IPS DF 19.7 (cell line): ENCODE measurements at regions not wholly inside any gene's neighbourhood (a gene's known extent, or its start where the extent isn't known, plus 50 kb on each side); places are given as distances from the start of the nearest gene placed in this dataset.
"Not testable (repeated sequence)": the region's sequence is repeated elsewhere in the genome, so short reads cannot be mapped to it uniquely, and the experiment has no call there.

Source experiments
- DNase-seq: peaks from one replicate; pipeline ENCODE4 v3.0.0-alpha.2; 2013; ENCODE audit warnings: low read depth, low spot score

GRCh38 chrX:96183391-96183790 lies 501.3 kb upstream of the DIAPH2 start:
- DNase-seq = no peak

GRCh38 chrX:96183843-96184242 lies 500.8 kb upstream of the DIAPH2 start:
- no peak for DNase-seq

- DNase-seq = no peak
Observed at GRCh38 chrX:96204928-96205327, 479.7 kb upstream of the DIAPH2 start.

- DNase-seq = no peak
Observed at GRCh38 chrX:96211953-96212352, 472.7 kb upstream of the DIAPH2 start.

GRCh38 chrX:96214681-96215080 lies 470.0 kb upstream of the DIAPH2 start:
- DNase-seq = not testable (repeated sequence)

- DNase-seq = no peak
Observed at GRCh38 chrX:96224279-96224678, 460.4 kb upstream of the DIAPH2 start.

GRCh38 chrX:96244955-96245354 lies 439.7 kb upstream of the DIAPH2 start:
- DNase-seq = no peak

- DNase-seq = no peak
Observed at GRCh38 chrX:96246436-96246835, 438.2 kb upstream of the DIAPH2 start.
